Panc1 (cell line): ENCODE measurements at regions not wholly inside any gene's neighbourhood (a gene's known extent, or its start where the extent isn't known, plus 50 kb on each side); places are given as distances from the start of the nearest gene placed in this dataset.

Experiments
- ATAC-seq: fragments of 200-7000 bp; cut with Tn5 transposase; 2 replicates; pipeline ENCODE4 v1.9.1; 2020; ENCODE audit warnings: mild to moderate bottlenecking, moderate library complexity
- BruUV-seq: library from RNA; stranded (reverse); fragments of 400-500 nt; replicated peaks from 2 replicates; lab custom pipeline; 2021; lab: Mats Ljungman, UMichigan
- CTCF ChIA-PET: fragments of 300-600 bp; sonication (Branson Sonifier 250); formaldehyde crosslinking; loops from one replicate; lab custom pipeline; 2022; ENCODE audit warnings: antibody characterized with exemption; lab: Charles Lee
- POLR2A ChIA-PET: fragments of 300-600 bp; sonication (Branson Sonifier 250); formaldehyde crosslinking; loops from one replicate; lab custom pipeline; 2022; ENCODE audit warnings: antibody characterized with exemption; lab: Charles Lee
- DNase-seq: peaks from one replicate; pipeline ENCODE4 v3.0.0-alpha.2; 2010; ENCODE audit warnings: low read depth, low spot score
- H3K27ac ChIP-seq: 2 replicates; pipeline ENCODE4 v1.5.1; 2011; ENCODE audit warnings: mild to moderate bottlenecking, low read length, inconsistent platforms
- H3K27me3 ChIP-seq: fragments of 200-500 bp; sonication (Bioruptor generic); 2 replicates; pipeline ENCODE4 v1.6.0; 2014; ENCODE audit warnings: low read length, inconsistent platforms; ENCODE audit not compliant: control insufficient read depth, insufficient read depth
- H3K36me3 ChIP-seq: fragments of 200-500 bp; sonication (Bioruptor generic); 2 replicates; pipeline ENCODE4 v1.5.1; 2014; ENCODE audit warnings: inconsistent platforms, mild to moderate bottlenecking, low read length, moderate library complexity; ENCODE audit not compliant: control insufficient read depth, insufficient read depth
- H3K4me1 ChIP-seq: 2 replicates; pipeline ENCODE4 v1.5.1; 2011; ENCODE audit warnings: inconsistent platforms, mild to moderate bottlenecking, low read length, moderate library complexity; ENCODE audit not compliant: control insufficient read depth, insufficient read depth
- H3K4me3 ChIP-seq, 2 experiments: 2 replicates each; pipeline ENCODE4 v1.5.1; 2011 to 2012; ENCODE audit warnings: low read depth in 2 of 2, low read length in 2 of 2, mild to moderate bottlenecking in 2 of 2, inconsistent platforms in 1 of 2, moderate library complexity in 1 of 2
- H3K9me3 ChIP-seq: fragments of 200-500 bp; sonication (Bioruptor generic); 2 replicates; pipeline ENCODE4 v1.5.1; 2014; ENCODE audit warnings: low read depth, mild to moderate bottlenecking, inconsistent platforms, low read length, moderate library complexity; ENCODE audit not compliant: control insufficient read depth, insufficient read depth
- POLR2AphosphoS5 ChIP-seq: IDR thresholded peaks from 2 replicates; pipeline ENCODE4 v1.6.1; 2012; ENCODE audit warnings: mild to moderate bottlenecking, low read depth, low read length, moderate library complexity
- SIN3A ChIP-seq: IDR thresholded peaks from 2 replicates; pipeline ENCODE4 v1.6.1; 2012; ENCODE audit warnings: low read depth, mild to moderate bottlenecking, low read length, moderate library complexity, borderline replicate concordance; ENCODE audit not compliant: insufficient read depth
- TCF7L2 ChIP-seq: IDR thresholded peaks from 2 replicates; pipeline ENCODE4 v1.6.1; 2011; ENCODE audit warnings: mild to moderate bottlenecking, low read depth, low read length, inconsistent platforms
- in situ Hi-C: cut with HindIII; loops from 2 replicates; pipeline ENCODE4 v1.10.0; 2016; ENCODE audit warnings: low sequenced_read_pairs, low pct_unique_long_range_greater_than_20kb
- intact Hi-C: fragments of 100-400 bp; cut with micrococcal nuclease; formaldehyde crosslinking; loops from one replicate; pipeline ENCODE4 v1.10.0; 2022; ENCODE audit not compliant: unreplicated experiment
- TF ChIP-seq, protein P1 (sequence below): fragments of 450-650 bp; IDR thresholded peaks from 2 replicates; pipeline ENCODE4 v1.5.1; 2017; ENCODE audit warnings: mild to moderate bottlenecking
- TF ChIP-seq, protein P2 (sequence below), 2 experiments: IDR thresholded peaks; 2 replicates each; pipeline ENCODE4 v1.6.1; 2011 to 2012; ENCODE audit warnings: low read depth in 2 of 2, control low read depth in 1 of 2, low read length in 1 of 2, mild to moderate bottlenecking in 1 of 2, moderate library complexity in 1 of 2; ENCODE audit not compliant: insufficient read depth in 1 of 2

DNA sequence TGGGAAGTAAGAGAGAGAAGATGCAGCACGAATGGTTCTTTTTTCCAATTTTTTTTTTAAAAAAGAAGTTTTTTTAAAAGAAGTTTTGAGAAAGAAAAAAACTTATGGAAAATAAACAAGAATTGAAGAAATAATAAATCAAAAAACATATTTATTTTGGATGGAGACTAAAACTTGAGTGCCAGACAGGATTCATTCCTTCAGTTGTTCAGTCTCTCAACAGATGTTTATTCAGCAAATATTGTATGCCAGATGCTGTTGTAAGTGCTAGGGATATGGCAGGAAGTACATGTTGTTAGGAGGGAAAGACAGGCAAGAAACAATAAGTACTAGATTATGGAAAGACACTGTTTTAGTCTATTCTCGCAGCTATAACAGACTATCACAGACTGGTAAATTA is 750.7 kb upstream of the PHF14 start:
- H3K9me3 ChIP-seq: no peaks in the 10 kb centered on the region; the same call in 1 of the 2 replicates
- H3K27me3 ChIP-seq: no peaks in the 10 kb centered on the region
- in situ Hi-C loops: no loop called here
- ATAC-seq (no peak), DNase-seq (no peak)
- ChIA-PET CTCF (no interaction called here), POLR2A (no interaction called here)
- no TSS peak for BruUV-seq
- no peaks in the 10 kb centered on the region for H3K36me3 ChIP-seq
- H3K27ac ChIP-seq: no peak overlapping the region
- H3K4me3 ChIP-seq: no peak overlapping the region
- intact Hi-C loops: no loop called here
- H3K4me1 ChIP-seq: no peaks in the 10 kb centered on the region
- TF ChIP-seq TCF7L2: no peak
- no peak for TF ChIP-seq SIN3A
- TF ChIP-seq, protein P1, sequence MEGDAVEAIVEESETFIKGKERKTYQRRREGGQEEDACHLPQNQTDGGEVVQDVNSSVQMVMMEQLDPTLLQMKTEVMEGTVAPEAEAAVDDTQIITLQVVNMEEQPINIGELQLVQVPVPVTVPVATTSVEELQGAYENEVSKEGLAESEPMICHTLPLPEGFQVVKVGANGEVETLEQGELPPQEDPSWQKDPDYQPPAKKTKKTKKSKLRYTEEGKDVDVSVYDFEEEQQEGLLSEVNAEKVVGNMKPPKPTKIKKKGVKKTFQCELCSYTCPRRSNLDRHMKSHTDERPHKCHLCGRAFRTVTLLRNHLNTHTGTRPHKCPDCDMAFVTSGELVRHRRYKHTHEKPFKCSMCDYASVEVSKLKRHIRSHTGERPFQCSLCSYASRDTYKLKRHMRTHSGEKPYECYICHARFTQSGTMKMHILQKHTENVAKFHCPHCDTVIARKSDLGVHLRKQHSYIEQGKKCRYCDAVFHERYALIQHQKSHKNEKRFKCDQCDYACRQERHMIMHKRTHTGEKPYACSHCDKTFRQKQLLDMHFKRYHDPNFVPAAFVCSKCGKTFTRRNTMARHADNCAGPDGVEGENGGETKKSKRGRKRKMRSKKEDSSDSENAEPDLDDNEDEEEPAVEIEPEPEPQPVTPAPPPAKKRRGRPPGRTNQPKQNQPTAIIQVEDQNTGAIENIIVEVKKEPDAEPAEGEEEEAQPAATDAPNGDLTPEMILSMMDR: no peak
- no peak for TF ChIP-seq POLR2AphosphoS5
- TF ChIP-seq, protein P2, sequence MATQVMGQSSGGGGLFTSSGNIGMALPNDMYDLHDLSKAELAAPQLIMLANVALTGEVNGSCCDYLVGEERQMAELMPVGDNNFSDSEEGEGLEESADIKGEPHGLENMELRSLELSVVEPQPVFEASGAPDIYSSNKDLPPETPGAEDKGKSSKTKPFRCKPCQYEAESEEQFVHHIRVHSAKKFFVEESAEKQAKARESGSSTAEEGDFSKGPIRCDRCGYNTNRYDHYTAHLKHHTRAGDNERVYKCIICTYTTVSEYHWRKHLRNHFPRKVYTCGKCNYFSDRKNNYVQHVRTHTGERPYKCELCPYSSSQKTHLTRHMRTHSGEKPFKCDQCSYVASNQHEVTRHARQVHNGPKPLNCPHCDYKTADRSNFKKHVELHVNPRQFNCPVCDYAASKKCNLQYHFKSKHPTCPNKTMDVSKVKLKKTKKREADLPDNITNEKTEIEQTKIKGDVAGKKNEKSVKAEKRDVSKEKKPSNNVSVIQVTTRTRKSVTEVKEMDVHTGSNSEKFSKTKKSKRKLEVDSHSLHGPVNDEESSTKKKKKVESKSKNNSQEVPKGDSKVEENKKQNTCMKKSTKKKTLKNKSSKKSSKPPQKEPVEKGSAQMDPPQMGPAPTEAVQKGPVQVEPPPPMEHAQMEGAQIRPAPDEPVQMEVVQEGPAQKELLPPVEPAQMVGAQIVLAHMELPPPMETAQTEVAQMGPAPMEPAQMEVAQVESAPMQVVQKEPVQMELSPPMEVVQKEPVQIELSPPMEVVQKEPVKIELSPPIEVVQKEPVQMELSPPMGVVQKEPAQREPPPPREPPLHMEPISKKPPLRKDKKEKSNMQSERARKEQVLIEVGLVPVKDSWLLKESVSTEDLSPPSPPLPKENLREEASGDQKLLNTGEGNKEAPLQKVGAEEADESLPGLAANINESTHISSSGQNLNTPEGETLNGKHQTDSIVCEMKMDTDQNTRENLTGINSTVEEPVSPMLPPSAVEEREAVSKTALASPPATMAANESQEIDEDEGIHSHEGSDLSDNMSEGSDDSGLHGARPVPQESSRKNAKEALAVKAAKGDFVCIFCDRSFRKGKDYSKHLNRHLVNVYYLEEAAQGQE (IDR thresholded peaks at IDR 0.05; ENCODE audit: insufficient read depth in 1 of 2, low read depth in 2 of 2, low read length in 1 of 2): no peak

- DNase-seq (no peak), ATAC-seq (no peak)
- in situ Hi-C loops: no loop called here
- no peak overlapping the region for H3K27ac ChIP-seq
- H3K27me3 ChIP-seq: no peaks in the 10 kb centered on the region
- H3K4me3 ChIP-seq: no peak overlapping the region
- ChIA-PET CTCF (no interaction called here), POLR2A (no interaction called here)
- TF ChIP-seq POLR2AphosphoS5: no peak
- TF ChIP-seq TCF7L2: no peak
- no peak for TF ChIP-seq SIN3A
- H3K9me3 ChIP-seq: no peaks in the 10 kb centered on the region
- intact Hi-C loops: no loop called here
- H3K36me3 ChIP-seq: no peaks in the 10 kb centered on the region
- no peaks in the 10 kb centered on the region for H3K4me1 ChIP-seq
- no TSS peak for BruUV-seq
Observed at GRCh38 chr7:10225275-10225674, 748.4 kb upstream of the PHF14 start.

DNA sequence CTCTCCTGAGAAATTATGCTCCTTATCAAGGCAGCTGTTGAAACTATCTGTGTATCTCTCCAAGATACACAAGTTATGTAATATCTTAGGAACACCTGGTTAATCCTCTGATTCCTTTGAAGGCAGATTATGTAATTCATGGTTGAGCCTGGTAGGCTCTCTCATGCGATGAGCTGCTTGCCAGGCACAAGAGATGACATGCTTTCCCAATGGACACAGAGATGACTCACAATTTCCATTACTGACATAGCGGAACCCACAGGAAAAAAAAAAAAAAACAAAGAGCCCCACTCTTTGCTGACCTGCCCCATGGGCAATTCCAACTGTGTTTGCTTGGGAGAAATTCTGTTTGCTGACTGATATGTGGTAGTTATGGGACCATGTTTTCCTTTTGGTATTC is 736.4 kb upstream of the PHF14 start:
- no TSS peak for BruUV-seq
- Histone ChIP-seq H3K27ac (no peak overlapping the region), H3K9me3 (0 out of 2 replicates have a peak, but pooled peaks cover 3% of the 10 kb centered on the region), H3K4me3 (no peak overlapping the region), H3K27me3 (no peaks in the 10 kb centered on the region), H3K4me1 (no peaks in the 10 kb centered on the region), H3K36me3 (no peaks in the 10 kb centered on the region)
- in situ Hi-C loops: no loop called here
- DNase-seq (no peak), ATAC-seq (no peak)
- POLR2A ChIA-PET: no interaction called here
- TF ChIP-seq, protein P2 (IDR thresholded peaks at IDR 0.05; ENCODE audit: insufficient read depth in 1 of 2, low read depth in 2 of 2, low read length in 1 of 2): no peak
- TF ChIP-seq TCF7L2 (no peak), SIN3A (no peak)
- CTCF ChIA-PET: no interaction called here
- intact Hi-C loops: no loop called here
